ENCODE measurements at regions not wholly inside any gene's neighbourhood (a gene's known extent, or its start where the extent isn't known, plus 50 kb on each side); places are given as distances from the start of the nearest gene placed in this dataset.

DNA sequence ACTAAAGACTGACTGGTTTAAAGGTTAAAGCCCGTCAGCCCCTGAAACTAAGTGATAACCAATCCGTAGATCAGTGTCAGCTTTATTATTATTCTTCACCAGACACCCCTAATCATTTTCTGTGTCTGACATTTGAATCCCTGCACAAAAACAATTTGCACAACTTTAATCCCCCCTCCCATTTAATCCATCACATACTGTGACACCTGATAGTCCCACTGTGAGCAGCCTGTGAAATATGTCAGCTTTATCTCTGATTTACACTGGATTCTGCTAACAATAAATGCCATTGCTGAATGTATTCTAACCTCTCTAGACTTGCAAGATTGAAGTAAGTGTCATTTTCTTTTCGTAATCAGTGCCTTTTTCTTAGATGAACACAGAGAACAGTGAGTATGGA is 2089.0 kb upstream of the RAG2 start:
- TF ChIP-seq CTCF (IDR thresholded peaks at IDR 0.05): no peak
- no peak for TF ChIP-seq EP300 (IDR thresholded peaks at IDR 0.05)
- no peak for TF ChIP-seq POLR2A (IDR thresholded peaks at IDR 0.05)

All from ovary (tissue), 3 donors.